GM23338 (cell line): ENCODE measurements at regions not wholly inside any gene's neighbourhood (a gene's known extent, or its start where the extent isn't known, plus 50 kb on each side); places are given as distances from the start of the nearest gene placed in this dataset.

Experiments used
- JUNB ChIP-seq: IDR thresholded peaks from one replicate; pipeline ENCODE4 v1.6.1; 2016; ENCODE audit warnings: antibody characterized with exemption; ENCODE audit not compliant: unreplicated experiment
- TF ChIP-seq, protein P1 (sequence below), 2 experiments: fragments of 200-600 bp in 1 of 2; sonication (generic) in 1 of 2; conservative IDR thresholded peaks; 2 replicates each; pipeline versions ENCODE4 v1.5.1 to v1.6.1; 2016 to 2017; ENCODE audit warnings: antibody characterized with exemption in 2 of 2, low read depth in 2 of 2, mild to moderate bottlenecking in 2 of 2, moderate library complexity in 1 of 2

- TF ChIP-seq, protein P1, sequence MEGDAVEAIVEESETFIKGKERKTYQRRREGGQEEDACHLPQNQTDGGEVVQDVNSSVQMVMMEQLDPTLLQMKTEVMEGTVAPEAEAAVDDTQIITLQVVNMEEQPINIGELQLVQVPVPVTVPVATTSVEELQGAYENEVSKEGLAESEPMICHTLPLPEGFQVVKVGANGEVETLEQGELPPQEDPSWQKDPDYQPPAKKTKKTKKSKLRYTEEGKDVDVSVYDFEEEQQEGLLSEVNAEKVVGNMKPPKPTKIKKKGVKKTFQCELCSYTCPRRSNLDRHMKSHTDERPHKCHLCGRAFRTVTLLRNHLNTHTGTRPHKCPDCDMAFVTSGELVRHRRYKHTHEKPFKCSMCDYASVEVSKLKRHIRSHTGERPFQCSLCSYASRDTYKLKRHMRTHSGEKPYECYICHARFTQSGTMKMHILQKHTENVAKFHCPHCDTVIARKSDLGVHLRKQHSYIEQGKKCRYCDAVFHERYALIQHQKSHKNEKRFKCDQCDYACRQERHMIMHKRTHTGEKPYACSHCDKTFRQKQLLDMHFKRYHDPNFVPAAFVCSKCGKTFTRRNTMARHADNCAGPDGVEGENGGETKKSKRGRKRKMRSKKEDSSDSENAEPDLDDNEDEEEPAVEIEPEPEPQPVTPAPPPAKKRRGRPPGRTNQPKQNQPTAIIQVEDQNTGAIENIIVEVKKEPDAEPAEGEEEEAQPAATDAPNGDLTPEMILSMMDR (conservative IDR thresholded peaks at IDR 0.05; ENCODE audit: low read depth in 2 of 2): no peak
- TF ChIP-seq JUNB: no peak
These were observed 131.6 kb upstream of the RASGRP1 start for GRCh38 chr15:38696109-38696727.
